CD4-positive, alpha-beta T cell (primary cell): ENCODE measurements at regions not wholly inside any gene's neighbourhood (a gene's known extent, or its start where the extent isn't known, plus 50 kb on each side); places are given as distances from the start of the nearest gene placed in this dataset.

Experiments used
- ATAC-seq: fragments of 200-7000 bp; cut with Tn5 transposase; one replicate; pipeline ENCODE4 v1.10.0; 2022; ENCODE audit warnings: mild to moderate bottlenecking; ENCODE audit not compliant: poor library complexity
- CTCF ChIA-PET: fragments of 350-600 bp; sonication (Branson Sonifier 250); formaldehyde crosslinking; loops from one replicate; lab custom pipeline; 2021; ENCODE audit warnings: antibody characterized with exemption, inconsistent platforms; lab: Charles Lee
- POLR2A ChIA-PET: fragments of 350-600 bp; sonication (Branson Sonifier 250); formaldehyde crosslinking; loops from one replicate; lab custom pipeline; 2021; ENCODE audit warnings: antibody characterized with exemption, inconsistent platforms; lab: Charles Lee
- DNase-seq, 14 experiments: peaks; one replicate each; pipeline ENCODE4 v3.0.0-alpha.2; 2013 to 2020; ENCODE audit warnings: mixed read lengths in 2 of 14
- H3K27ac ChIP-seq, 2 donors: one replicate each; pipeline versions ENCODE4 v1.5.1 to v1.7.0; 2013; ENCODE audit warnings: low read length in 2 of 2, low read depth in 1 of 2, mild to moderate bottlenecking in 1 of 2
- H3K27me3 ChIP-seq, 2 experiments: 1 replicate in 1 of 2; 2 replicates in 1 of 2; pipeline versions ENCODE4 v1.6.1 to v1.7.0; 2013; ENCODE audit warnings: low read length in 2 of 2, control low read depth in 1 of 2, mild to moderate bottlenecking in 1 of 2, moderate library complexity in 1 of 2; ENCODE audit not compliant: insufficient read depth in 2 of 2, control insufficient read depth in 1 of 2
- H3K36me3 ChIP-seq: one replicate; pipeline ENCODE4 v1.6.1; 2013; ENCODE audit warnings: low read length, control low read depth; ENCODE audit not compliant: insufficient read depth
- H3K4me1 ChIP-seq: one replicate; pipeline ENCODE4 v1.6.1; 2013; ENCODE audit warnings: low read length, control low read depth; ENCODE audit not compliant: insufficient read depth
- H3K4me3 ChIP-seq: one replicate; pipeline ENCODE4 v1.5.1; 2013; ENCODE audit warnings: mild to moderate bottlenecking, low read length, moderate library complexity
- H3K9me3 ChIP-seq, 2 experiments: 1 replicate in 1 of 2; 2 replicates in 1 of 2; pipeline versions ENCODE4 v1.6.1 to v1.7.0; 2013; ENCODE audit warnings: low read length in 2 of 2, mild to moderate bottlenecking in 2 of 2, control low read depth in 1 of 2, moderate library complexity in 1 of 2; ENCODE audit not compliant: control insufficient read depth in 1 of 2, insufficient read depth in 1 of 2
- H3K27ac Mint-ChIP-seq: one replicate; pipeline ENCODE4 v1.8.0; 2020; ENCODE audit warnings: mixed read lengths
- H3K27me3 Mint-ChIP-seq: one replicate; pipeline ENCODE4 v1.8.0; 2021; ENCODE audit warnings: mixed read lengths
- H3K36me3 Mint-ChIP-seq: one replicate; pipeline ENCODE4 v1.8.0; 2021; ENCODE audit warnings: low read depth, mixed read lengths
- H3K4me1 Mint-ChIP-seq: one replicate; pipeline ENCODE4 v1.8.0; 2021; ENCODE audit warnings: low read depth, mixed read lengths
- H3K4me3 Mint-ChIP-seq: one replicate; pipeline ENCODE4 v1.8.0; 2020; ENCODE audit warnings: mild to moderate bottlenecking, mixed read lengths
- H3K9me3 Mint-ChIP-seq: one replicate; pipeline ENCODE4 v1.8.0; 2020; ENCODE audit warnings: mixed read lengths
- CTCF ChIP-seq: fragments of 200-600 bp; IDR thresholded peaks from one replicate; pipeline ENCODE4 v1.8.0; 2022; ENCODE audit warnings: antibody characterized with exemption, mild to moderate bottlenecking
- intact Hi-C, 2 experiments: fragments of 100-400 bp; cut with DNase I in 1 of 2; cut with micrococcal nuclease in 1 of 2; formaldehyde crosslinking; loops; one replicate each; pipeline versions ENCODE4 v1.15.1 to v1.9.0; 2023 to 2025; cut with DNase I, micrococcal nuclease

DNA sequence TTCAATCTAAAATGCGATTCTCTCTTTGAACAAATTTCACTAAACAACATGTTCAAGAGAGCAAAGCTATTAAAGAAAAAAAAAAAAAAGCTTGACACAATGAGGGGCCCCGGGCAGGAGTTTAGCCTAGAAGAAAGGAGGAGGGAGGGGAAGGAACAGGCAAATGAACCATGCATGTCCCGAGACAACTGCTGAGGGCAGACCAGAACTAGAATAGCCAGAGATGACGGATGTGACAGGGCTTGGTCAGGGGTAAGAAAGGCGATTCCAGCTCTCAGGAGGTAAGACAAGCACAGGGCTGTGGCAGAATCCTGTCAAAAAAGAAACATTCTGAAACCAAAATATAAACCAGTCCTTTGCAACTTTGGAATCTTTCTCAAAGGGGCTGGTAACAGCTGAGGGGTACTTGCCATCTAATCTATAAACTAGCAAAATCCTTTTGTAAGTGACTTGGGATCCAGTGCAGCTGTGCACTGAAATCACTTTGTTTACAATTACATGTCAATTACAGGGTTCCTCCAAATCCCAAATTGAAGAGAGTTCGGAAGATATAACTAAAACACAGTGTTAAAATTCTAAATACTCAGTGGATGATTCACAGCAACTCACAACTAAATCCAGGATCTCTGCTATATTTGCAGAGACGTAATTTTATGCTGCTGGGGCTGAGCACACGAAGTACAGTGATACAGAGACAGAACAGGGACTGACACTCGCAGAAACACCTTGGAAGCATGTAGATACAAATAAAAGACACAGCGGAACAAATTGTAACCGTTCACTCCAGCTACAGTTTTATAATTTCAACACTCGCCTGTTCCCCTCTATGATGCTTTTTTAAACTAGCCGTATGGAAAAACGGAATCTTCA, 567.4 kb upstream of the ZFHX3 start:
- intact Hi-C loops = no loop called here
- POLR2A ChIA-PET = no interaction called here
- H3K27ac Mint-ChIP-seq = no peak overlapping the region

DNA sequence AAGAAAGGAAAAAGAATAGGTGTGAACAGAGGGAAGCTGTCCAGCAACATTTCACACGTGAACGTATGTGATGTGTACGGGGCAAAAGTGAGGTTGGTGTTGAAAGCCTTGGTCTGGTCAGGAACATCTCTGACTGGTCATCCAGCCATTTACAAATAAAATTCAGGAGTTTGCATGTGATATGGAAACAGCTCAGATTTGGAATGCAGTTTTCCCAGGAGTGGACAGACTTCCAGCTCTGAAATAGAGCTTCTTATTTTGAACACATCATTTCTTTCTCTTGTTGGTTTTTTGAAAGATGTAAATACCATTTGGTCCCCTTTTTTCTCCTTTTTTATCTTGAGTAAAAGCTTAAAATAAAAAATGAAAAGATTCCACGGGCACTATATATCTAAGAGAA, 566.2 kb upstream of the ZFHX3 start:
- no peaks in the 10 kb centered on the region for H3K36me3 Mint-ChIP-seq
- H3K9me3 ChIP-seq = peaks cover 0 to 7% of the 10 kb centered on the region in 2 experiments

More for the DNA sequence above, 567.4 kb upstream of the ZFHX3 start:
- H3K27ac ChIP-seq = no peak overlapping the region
- H3K27me3 Mint-ChIP-seq = peaks cover 21% of the 10 kb centered on the region
- CTCF ChIA-PET = no interaction called here
- H3K4me3 ChIP-seq = no peak overlapping the region
- H3K4me3 Mint-ChIP-seq = no peak overlapping the region
- H3K36me3 ChIP-seq = no peaks in the 10 kb centered on the region
- H3K4me1 ChIP-seq = no peaks in the 10 kb centered on the region
- H3K27me3 ChIP-seq = no peaks in the 10 kb centered on the region
- no peaks in the 10 kb centered on the region for H3K36me3 Mint-ChIP-seq
- H3K9me3 ChIP-seq = peaks cover 0 to 7% of the 10 kb centered on the region in 2 experiments
- peaks cover 5% of the 10 kb centered on the region for H3K9me3 Mint-ChIP-seq
- no peaks in the 10 kb centered on the region for H3K4me1 Mint-ChIP-seq
- DNase-seq (no peak), ATAC-seq (no peak)
- TF ChIP-seq CTCF = no peak

GRCh38 chr16:73610605-73611156, 562.8 kb upstream of the ZFHX3 start:
- POLR2A ChIA-PET = no interaction called here
- no peak for TF ChIP-seq CTCF
- Histone ChIP-seq H3K9me3 (peaks cover 4 to 7% of the 10 kb centered on the region in 2 experiments), H3K27me3 (no peaks in the 10 kb centered on the region), H3K4me1 (no peaks in the 10 kb centered on the region), H3K27ac (no peak overlapping the region), H3K36me3 (no peaks in the 10 kb centered on the region), H3K4me3 (no peak overlapping the region)
- H3K27me3 Mint-ChIP-seq = peaks cover 33% of the 10 kb centered on the region
- DNase-seq = no peak
- peaks cover 7% of the 10 kb centered on the region for H3K9me3 Mint-ChIP-seq
- CTCF ChIA-PET = no interaction called here
- ATAC-seq = no peak
- H3K36me3 Mint-ChIP-seq = no peaks in the 10 kb centered on the region
- intact Hi-C loops = no loop called here
- H3K4me3 Mint-ChIP-seq = no peak overlapping the region
- H3K27ac Mint-ChIP-seq = no peak overlapping the region
- H3K4me1 Mint-ChIP-seq = no peaks in the 10 kb centered on the region

More for the DNA sequence above, 566.2 kb upstream of the ZFHX3 start:
- POLR2A ChIA-PET = no interaction called here
- Mint-ChIP-seq H3K4me3 (no peak overlapping the region), H3K4me1 (no peaks in the 10 kb centered on the region), H3K27me3 (peaks cover 17% of the 10 kb centered on the region), H3K27ac (no peak overlapping the region), H3K9me3 (peaks cover 5% of the 10 kb centered on the region)
- DNase-seq = no peak
- Histone ChIP-seq H3K4me3 (no peak overlapping the region), H3K4me1 (no peaks in the 10 kb centered on the region), H3K36me3 (no peaks in the 10 kb centered on the region), H3K27me3 (no peaks in the 10 kb centered on the region), H3K27ac (no peak overlapping the region)
- no peak for TF ChIP-seq CTCF
- CTCF ChIA-PET = no interaction called here
- ATAC-seq = no peak
- intact Hi-C loops = no loop called here
